Endodermal cell (in vitro differentiated cells): ENCODE measurements at regions not wholly inside any gene's neighbourhood (a gene's known extent, or its start where the extent isn't known, plus 50 kb on each side); places are given as distances from the start of the nearest gene placed in this dataset.

ENCODE experiments used
- DNase-seq: peaks from one replicate; pipeline ENCODE4 v3.0.0-alpha.2; 2017
- H3K27ac ChIP-seq: 2 replicates; pipeline ENCODE4 v1.5.1; 2013; ENCODE audit warnings: mild to moderate bottlenecking, low read depth, low read length, moderate library complexity
- H3K27me3 ChIP-seq: 2 replicates; pipeline ENCODE4 v1.6.1; 2013; ENCODE audit warnings: mild to moderate bottlenecking, low read length, moderate library complexity; ENCODE audit not compliant: insufficient read depth, control insufficient read depth, poor library complexity, severe bottlenecking
- H3K36me3 ChIP-seq: 2 replicates; pipeline ENCODE4 v1.7.0; 2013; ENCODE audit warnings: mild to moderate bottlenecking, low read length, moderate library complexity; ENCODE audit not compliant: control insufficient read depth, insufficient read depth
- H3K4me1 ChIP-seq: one replicate; pipeline ENCODE4 v1.7.0; 2013; ENCODE audit warnings: low read length; ENCODE audit not compliant: control insufficient read depth, insufficient read depth
- H3K4me3 ChIP-seq: 2 replicates; pipeline ENCODE4 v1.5.1; 2013; ENCODE audit warnings: mild to moderate bottlenecking, low read length, moderate library complexity
- H3K9ac ChIP-seq: 2 replicates; pipeline ENCODE4 v1.6.1; 2013; ENCODE audit warnings: mild to moderate bottlenecking, low read length, moderate library complexity; ENCODE audit not compliant: poor library complexity, severe bottlenecking; ENCODE audit errors: extremely low read depth
- H3K9me3 ChIP-seq: 2 replicates; pipeline ENCODE4 v1.6.1; 2013; ENCODE audit warnings: mild to moderate bottlenecking, low read length, moderate library complexity; ENCODE audit not compliant: control insufficient read depth
- H3K27ac Mint-ChIP-seq: 2 replicates; pipeline ENCODE4 v1.8.0; 2020; ENCODE audit warnings: mixed read lengths
- H3K27me3 Mint-ChIP-seq: 2 replicates; pipeline ENCODE4 v1.8.0; 2021; ENCODE audit warnings: mild to moderate bottlenecking, mixed read lengths; ENCODE audit not compliant: insufficient read depth
- H3K36me3 Mint-ChIP-seq: 2 replicates; pipeline ENCODE4 v1.8.0; 2020; ENCODE audit warnings: low read depth, mixed read lengths
- H3K4me1 Mint-ChIP-seq: 2 replicates; pipeline ENCODE4 v1.8.0; 2020; ENCODE audit warnings: mixed read lengths
- H3K4me3 Mint-ChIP-seq: 2 replicates; pipeline ENCODE4 v1.8.0; 2020; ENCODE audit warnings: mild to moderate bottlenecking, moderate library complexity, mixed read lengths
- H3K9me3 Mint-ChIP-seq: 2 replicates; pipeline ENCODE4 v1.8.0; 2020; ENCODE audit warnings: mild to moderate bottlenecking, mixed read lengths
- CTCF ChIP-seq: fragments of 200-600 bp; sonication (generic); conservative IDR thresholded peaks from 2 replicates; pipeline ENCODE4 v1.5.0; 2021; ENCODE audit warnings: antibody characterized with exemption, mild to moderate bottlenecking
- WGBS, 2 experiments: methylation state at CpG; one replicate each; pipeline versions ENCODE4 v1.1.5 to v1.1.7; 2013; ENCODE audit warnings: missing lambda C conversion rate in 2 of 2, mixed read lengths in 1 of 2; ENCODE audit not compliant: insufficient coverage in 1 of 2, insufficient read length in 1 of 2; 5-methylcytosine and 5-hydroxymethylcytosine counted together

GRCh38 chr7:36083626-36084380, 69.3 kb upstream of the EEPD1 start:
- Histone ChIP-seq H3K36me3 (no peaks in the 10 kb centered on the region), H3K4me3 (no peak overlapping the region), H3K9me3 (peaks cover 10% of the 10 kb centered on the region), H3K9ac (no peak overlapping the region), H3K27ac (no peak overlapping the region), H3K27me3 (no peaks in the 10 kb centered on the region), H3K4me1 (peaks cover 9% of the 10 kb centered on the region)
- TF ChIP-seq CTCF, result no peak
- Mint-ChIP-seq H3K4me3 (no peak overlapping the region), H3K4me1 (peaks cover 5% of the 10 kb centered on the region), H3K36me3 (peaks cover 2% of the 10 kb centered on the region), H3K9me3 (peaks cover 9% of the 10 kb centered on the region), H3K27ac (no peak overlapping the region), H3K27me3 (peaks cover 15% of the 10 kb centered on the region)
- DNase-seq, result no peak
- WGBS, 2 experiments, result 94 to 96% methylated on average over 8 to 12 of the region's 12 CpGs

GRCh38 chr7:36084485-36085091, 68.5 kb upstream of the EEPD1 start:
- Histone ChIP-seq H3K9ac (no peak overlapping the region), H3K4me3 (no peak overlapping the region), H3K4me1 (peaks cover 4% of the 10 kb centered on the region), H3K27me3 (no peaks in the 10 kb centered on the region), H3K36me3 (no peaks in the 10 kb centered on the region), H3K9me3 (peaks cover 17% of the 10 kb centered on the region), H3K27ac (no peak overlapping the region)
- Mint-ChIP-seq H3K36me3 (peaks cover 2% of the 10 kb centered on the region), H3K27me3 (peaks cover 15% of the 10 kb centered on the region), H3K9me3 (peaks cover 10% of the 10 kb centered on the region), H3K4me1 (peaks cover 5% of the 10 kb centered on the region), H3K4me3 (no peak overlapping the region), H3K27ac (no peak overlapping the region)
- peak; percentile 75 for TF ChIP-seq CTCF
- DNase-seq, result peak; percentile 89
- WGBS, 2 experiments, result 77 to 81% methylated on average over 18 to 26 of the region's 26 CpGs

GRCh38 chr7:36085096-36085495, 68.0 kb upstream of the EEPD1 start:
- 96% methylated on average over 10 to 16 of the region's 16 CpGs for WGBS, 2 experiments
- Mint-ChIP-seq H3K27ac (no peak overlapping the region), H3K36me3 (peaks cover 2% of the 10 kb centered on the region), H3K9me3 (peaks cover 15% of the 10 kb centered on the region), H3K4me3 (no peak overlapping the region), H3K27me3 (peaks cover 15% of the 10 kb centered on the region), H3K4me1 (peaks cover 5% of the 10 kb centered on the region)
- TF ChIP-seq CTCF, result no peak
- no peaks in the 10 kb centered on the region for H3K27me3 ChIP-seq
- H3K4me3 ChIP-seq, result no peak overlapping the region
- no peaks in the 10 kb centered on the region for H3K4me1 ChIP-seq
- H3K9me3 ChIP-seq, result peaks cover 22% of the 10 kb centered on the region
- no peaks in the 10 kb centered on the region for H3K36me3 ChIP-seq
- H3K27ac ChIP-seq, result no peak overlapping the region
- DNase-seq, result no peak
- no peak overlapping the region for H3K9ac ChIP-seq
